ENCODE measurements at regions not wholly inside any gene's neighbourhood (a gene's known extent, or its start where the extent isn't known, plus 50 kb on each side); places are given as distances from the start of the nearest gene placed in this dataset.
A peak's percentile ranks its signal among the peaks of the same experiment; 100 is the strongest.

DNA sequence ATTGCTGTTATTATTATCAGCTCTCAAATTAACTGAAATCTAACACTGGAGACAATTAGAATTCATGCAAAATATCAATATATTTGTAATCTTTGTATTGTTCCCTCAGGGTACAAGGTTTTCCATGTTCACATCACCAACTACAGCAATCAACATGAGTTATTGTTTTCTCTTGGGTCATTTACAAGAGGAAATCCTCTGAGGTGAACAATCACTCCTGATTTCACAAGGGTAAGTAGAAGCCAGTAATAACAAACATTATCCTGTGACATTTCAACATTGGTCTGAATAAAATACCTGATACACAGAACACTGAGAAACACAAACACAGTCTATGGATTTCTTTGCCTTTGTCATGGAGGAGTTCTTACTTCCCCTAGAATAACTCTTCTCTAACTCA, 174.0 kb downstream of the SUCNR1 start:
- peak; percentile 93 for TF ChIP-seq EZH2phosphoT487 (IDR thresholded peaks at IDR 0.05; ENCODE audit: insufficient read depth, low read depth)
- TF ChIP-seq EZH2 (IDR thresholded peaks at IDR 0.05; ENCODE audit: insufficient read depth, poor library complexity, severe bottlenecking), result no peak

Measured in GM23248 (cell line).